GM23338 (cell line): ENCODE measurements at regions not wholly inside any gene's neighbourhood (a gene's known extent, or its start where the extent isn't known, plus 50 kb on each side); places are given as distances from the start of the nearest gene placed in this dataset.

Source experiments
- ATAC-seq: fragments of 200-7000 bp; cut with Tn5 transposase; 3 replicates; pipeline ENCODE4 v1.9.1; 2020
- DNase-seq: peaks from one replicate; pipeline ENCODE4 v3.0.0-alpha.2; 2015; ENCODE audit warnings: low spot score
- H2AFZ ChIP-seq: fragments of 200-600 bp; sonication (generic); 2 replicates; pipeline ENCODE4 v1.8.0; 2016; ENCODE audit warnings: antibody characterized with exemption, mild to moderate bottlenecking, moderate library complexity
- H3F3A ChIP-seq: fragments of 200-600 bp; sonication (generic); replicated peaks from 2 replicates; pipeline ENCODE4 v1.8.0; 2017; ENCODE audit warnings: antibody characterized with exemption, mixed run types, low read depth
- H3K27ac ChIP-seq: fragments of 200-600 bp; sonication (generic); 2 replicates; pipeline ENCODE4 v1.6.1; 2016; ENCODE audit warnings: low read depth
- H3K27me3 ChIP-seq: fragments of 200-600 bp; sonication (generic); 2 replicates; pipeline ENCODE4 v1.8.0; 2016; ENCODE audit warnings: mild to moderate bottlenecking, mixed run types, moderate library complexity; ENCODE audit not compliant: insufficient read depth
- H3K36me3 ChIP-seq: fragments of 200-600 bp; sonication (generic); 2 replicates; pipeline ENCODE4 v1.8.0; 2016; ENCODE audit warnings: mild to moderate bottlenecking; ENCODE audit not compliant: insufficient read depth
- H3K4me1 ChIP-seq: fragments of 200-600 bp; sonication (generic); 2 replicates; pipeline ENCODE4 v1.8.0; 2016; ENCODE audit warnings: mild to moderate bottlenecking, moderate library complexity; ENCODE audit not compliant: insufficient read depth
- H3K4me2 ChIP-seq: fragments of 200-600 bp; sonication (generic); 2 replicates; pipeline ENCODE4 v1.7.1; 2017; ENCODE audit warnings: mixed run types
- H3K4me3 ChIP-seq: fragments of 200-600 bp; sonication (generic); 2 replicates; pipeline ENCODE4 v1.6.1; 2016; ENCODE audit warnings: mixed run types
- H3K79me2 ChIP-seq: fragments of 200-600 bp; sonication (generic); replicated peaks from 2 replicates; pipeline ENCODE4 v1.8.0; 2017; ENCODE audit warnings: mild to moderate bottlenecking; ENCODE audit not compliant: insufficient read depth
- H3K9me2 ChIP-seq: fragments of 200-600 bp; sonication (generic); 2 replicates; pipeline ENCODE4 v1.8.0; 2017; ENCODE audit not compliant: insufficient read depth
- H4K20me1 ChIP-seq: fragments of 200-600 bp; sonication (generic); replicated peaks from 2 replicates; pipeline ENCODE4 v1.8.0; 2017; ENCODE audit warnings: mild to moderate bottlenecking; ENCODE audit not compliant: insufficient read depth
- H3K27ac Mint-ChIP-seq: 2 replicates; pipeline ENCODE4 v1.8.0; 2020; ENCODE audit warnings: inconsistent platforms, mild to moderate bottlenecking, moderate library complexity, mixed read lengths
- H3K27me3 Mint-ChIP-seq: 3 replicates; pipeline ENCODE4 v1.8.0; 2022; ENCODE audit warnings: low read depth, mild to moderate bottlenecking, moderate library complexity, mixed read lengths, inconsistent platforms; ENCODE audit not compliant: insufficient read depth, poor library complexity
- H3K36me3 Mint-ChIP-seq: 3 replicates; pipeline ENCODE4 v1.8.0; 2021; ENCODE audit warnings: low read depth, mild to moderate bottlenecking, inconsistent platforms, moderate library complexity, mixed read lengths
- H3K4me1 Mint-ChIP-seq: 3 replicates; pipeline ENCODE4 v1.8.0; 2020; ENCODE audit warnings: mild to moderate bottlenecking, inconsistent platforms, mixed read lengths
- H3K4me3 Mint-ChIP-seq: 3 replicates; pipeline ENCODE4 v1.8.0; 2021; ENCODE audit warnings: moderate library complexity, mild to moderate bottlenecking, inconsistent platforms, mixed read lengths
- H3K9me3 Mint-ChIP-seq: 3 replicates; pipeline ENCODE4 v1.8.0; 2020; ENCODE audit warnings: moderate library complexity, mild to moderate bottlenecking, inconsistent platforms, mixed read lengths
- CREB1 ChIP-seq: fragments of 250-450 bp; sonication (Bioruptor Pico); IDR thresholded peaks from 2 replicates; pipeline ENCODE4 v1.5.0; 2020; ENCODE audit warnings: low read depth, mild to moderate bottlenecking, moderate library complexity
- EZH2 ChIP-seq: fragments of 200-600 bp; sonication (generic); IDR thresholded peaks from one replicate; pipeline ENCODE4 v1.8.0; 2017; ENCODE audit warnings: antibody characterized with exemption, mild to moderate bottlenecking, low read depth; ENCODE audit not compliant: unreplicated experiment
- EZH2phosphoT487 ChIP-seq: fragments of 200-600 bp; sonication (generic); IDR thresholded peaks from one replicate; pipeline ENCODE4 v1.8.1; 2018; ENCODE audit warnings: antibody characterized with exemption; ENCODE audit not compliant: unreplicated experiment
- NANOG ChIP-seq: IDR thresholded peaks from 2 replicates; pipeline ENCODE4 v1.6.1; 2016; ENCODE audit warnings: antibody characterized with exemption, borderline replicate concordance
- POLR2AphosphoS5 ChIP-seq: IDR thresholded peaks from 2 replicates; pipeline ENCODE4 v1.6.1; 2016; ENCODE audit warnings: antibody characterized with exemption, low read depth
- TF ChIP-seq, protein P1 (sequence below): IDR thresholded peaks from one replicate; pipeline ENCODE4 v1.6.1; 2018; ENCODE audit warnings: antibody characterized with exemption; ENCODE audit not compliant: unreplicated experiment
- TF ChIP-seq, protein P2 (sequence below): fragments of 250-450 bp; sonication (Bioruptor Pico); IDR thresholded peaks from 2 replicates; pipeline ENCODE4 v1.5.0; 2020; ENCODE audit warnings: mild to moderate bottlenecking, moderate library complexity
- TF ChIP-seq, protein P3 (sequence below), 2 experiments: fragments of 200-600 bp in 1 of 2; sonication (generic) in 1 of 2; conservative IDR thresholded peaks; 2 replicates each; pipeline versions ENCODE4 v1.5.1 to v1.6.1; 2016 to 2017; ENCODE audit warnings: antibody characterized with exemption in 2 of 2, low read depth in 2 of 2, mild to moderate bottlenecking in 2 of 2, moderate library complexity in 1 of 2
- TF ChIP-seq, protein P4 (sequence below): IDR thresholded peaks from 2 replicates; pipeline ENCODE4 v1.6.1; 2016; ENCODE audit warnings: antibody characterized with exemption

DNA sequence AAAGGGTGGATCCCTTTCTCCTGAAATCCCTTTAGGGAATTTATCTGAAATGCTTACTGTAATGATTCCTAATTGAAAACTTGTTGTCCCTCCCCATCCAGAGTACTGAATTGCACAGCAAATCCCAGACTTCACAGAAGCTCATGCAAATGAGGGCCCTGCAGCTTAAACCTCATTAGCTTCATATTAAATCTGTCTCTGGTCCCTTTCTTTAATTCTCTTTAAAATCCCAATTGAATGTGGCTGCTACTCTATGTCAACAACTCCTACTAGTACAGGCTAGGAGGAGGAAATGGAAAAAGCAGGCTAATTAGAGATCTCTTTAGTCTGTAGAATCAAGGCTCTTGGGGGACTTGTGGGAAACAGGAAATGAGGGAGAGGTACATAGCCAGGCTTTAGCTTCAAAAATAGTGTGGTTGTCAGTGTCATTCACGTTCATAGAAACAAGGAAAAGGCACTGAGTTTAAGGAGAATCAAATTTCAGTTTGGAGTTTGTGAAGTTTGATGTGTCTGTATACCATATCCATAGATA is 191.3 kb upstream of the PRDM9 start:
- H3K9me3 Mint-ChIP-seq = no peaks in the 10 kb centered on the region
- no peaks in the 10 kb centered on the region for H3K36me3 ChIP-seq
- peaks cover 12% of the 10 kb centered on the region for H3K4me1 Mint-ChIP-seq
- no peaks in the 10 kb centered on the region for H3K27me3 Mint-ChIP-seq
- 0 out of 2 replicates have a peak, but pooled peaks cover 6% of the 10 kb centered on the region for H3K9me2 ChIP-seq
- ATAC-seq (peak; percentile 31; the same call in 2 of the 3 replicates), DNase-seq (peak; percentile 24)
- H3K27me3 ChIP-seq = no peaks in the 10 kb centered on the region
- H3K4me3 ChIP-seq = no peak overlapping the region
- H3K4me3 Mint-ChIP-seq = no peak overlapping the region
- TF ChIP-seq, protein P1, sequence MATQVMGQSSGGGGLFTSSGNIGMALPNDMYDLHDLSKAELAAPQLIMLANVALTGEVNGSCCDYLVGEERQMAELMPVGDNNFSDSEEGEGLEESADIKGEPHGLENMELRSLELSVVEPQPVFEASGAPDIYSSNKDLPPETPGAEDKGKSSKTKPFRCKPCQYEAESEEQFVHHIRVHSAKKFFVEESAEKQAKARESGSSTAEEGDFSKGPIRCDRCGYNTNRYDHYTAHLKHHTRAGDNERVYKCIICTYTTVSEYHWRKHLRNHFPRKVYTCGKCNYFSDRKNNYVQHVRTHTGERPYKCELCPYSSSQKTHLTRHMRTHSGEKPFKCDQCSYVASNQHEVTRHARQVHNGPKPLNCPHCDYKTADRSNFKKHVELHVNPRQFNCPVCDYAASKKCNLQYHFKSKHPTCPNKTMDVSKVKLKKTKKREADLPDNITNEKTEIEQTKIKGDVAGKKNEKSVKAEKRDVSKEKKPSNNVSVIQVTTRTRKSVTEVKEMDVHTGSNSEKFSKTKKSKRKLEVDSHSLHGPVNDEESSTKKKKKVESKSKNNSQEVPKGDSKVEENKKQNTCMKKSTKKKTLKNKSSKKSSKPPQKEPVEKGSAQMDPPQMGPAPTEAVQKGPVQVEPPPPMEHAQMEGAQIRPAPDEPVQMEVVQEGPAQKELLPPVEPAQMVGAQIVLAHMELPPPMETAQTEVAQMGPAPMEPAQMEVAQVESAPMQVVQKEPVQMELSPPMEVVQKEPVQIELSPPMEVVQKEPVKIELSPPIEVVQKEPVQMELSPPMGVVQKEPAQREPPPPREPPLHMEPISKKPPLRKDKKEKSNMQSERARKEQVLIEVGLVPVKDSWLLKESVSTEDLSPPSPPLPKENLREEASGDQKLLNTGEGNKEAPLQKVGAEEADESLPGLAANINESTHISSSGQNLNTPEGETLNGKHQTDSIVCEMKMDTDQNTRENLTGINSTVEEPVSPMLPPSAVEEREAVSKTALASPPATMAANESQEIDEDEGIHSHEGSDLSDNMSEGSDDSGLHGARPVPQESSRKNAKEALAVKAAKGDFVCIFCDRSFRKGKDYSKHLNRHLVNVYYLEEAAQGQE = no peak
- no peak for TF ChIP-seq NANOG
- H3K27ac Mint-ChIP-seq = peak overlapping the region; percentile 33
- no peaks in the 10 kb centered on the region for H3F3A ChIP-seq
- no peaks in the 10 kb centered on the region for H4K20me1 ChIP-seq
- H3K79me2 ChIP-seq = no peaks in the 10 kb centered on the region
- peak overlapping the region; percentile 70 for H2AFZ ChIP-seq
- peak overlapping the region; percentile 21; the same call in 1 of the 2 replicates for H3K4me2 ChIP-seq
- H3K36me3 Mint-ChIP-seq = no peaks in the 10 kb centered on the region
- peaks cover 9% of the 10 kb centered on the region for H3K4me1 ChIP-seq
- peak overlapping the region; percentile 79 for H3K27ac ChIP-seq

DNA sequence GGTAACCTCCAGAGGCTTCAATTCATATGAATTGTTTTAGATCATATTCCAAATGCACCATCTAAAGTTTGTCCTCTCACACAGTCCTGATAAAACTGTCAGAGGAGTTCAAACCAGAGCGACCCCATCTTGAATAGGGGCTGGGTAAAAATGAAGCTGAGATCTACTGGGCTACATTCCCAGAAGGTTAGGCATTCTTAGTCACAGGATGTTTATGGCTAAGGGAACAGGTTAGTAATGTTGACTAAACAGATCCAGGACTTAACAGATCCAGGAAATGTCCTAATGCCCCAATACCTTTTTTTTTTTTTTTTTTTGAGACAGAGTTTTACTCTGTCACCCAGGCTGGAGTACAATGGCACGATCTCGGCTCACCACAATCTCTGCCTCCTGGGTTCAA is 192.6 kb upstream of the PRDM9 start:
- no peak overlapping the region for H3K27ac ChIP-seq
- Mint-ChIP-seq H3K27ac (no peak overlapping the region), H3K9me3 (no peaks in the 10 kb centered on the region), H3K4me3 (no peak overlapping the region), H3K27me3 (no peaks in the 10 kb centered on the region), H3K36me3 (no peaks in the 10 kb centered on the region), H3K4me1 (peaks cover 12% of the 10 kb centered on the region)
- H3K4me3 ChIP-seq = no peak overlapping the region
- H3K4me1 ChIP-seq = peaks cover 9% of the 10 kb centered on the region
- DNase-seq (no peak), ATAC-seq (no peak)
- H3K4me2 ChIP-seq = no peak overlapping the region
- H2AFZ ChIP-seq = no peak overlapping the region
- H4K20me1 ChIP-seq = no peaks in the 10 kb centered on the region
- no peaks in the 10 kb centered on the region for H3F3A ChIP-seq
- no peaks in the 10 kb centered on the region for H3K36me3 ChIP-seq
- H3K79me2 ChIP-seq = no peaks in the 10 kb centered on the region
- no peaks in the 10 kb centered on the region for H3K27me3 ChIP-seq
- H3K9me2 ChIP-seq = 0 out of 2 replicates have a peak, but pooled peaks cover 6% of the 10 kb centered on the region
- no peak for TF ChIP-seq CREB1 (CRISPR knock-in tag)
- TF ChIP-seq, protein P2, sequence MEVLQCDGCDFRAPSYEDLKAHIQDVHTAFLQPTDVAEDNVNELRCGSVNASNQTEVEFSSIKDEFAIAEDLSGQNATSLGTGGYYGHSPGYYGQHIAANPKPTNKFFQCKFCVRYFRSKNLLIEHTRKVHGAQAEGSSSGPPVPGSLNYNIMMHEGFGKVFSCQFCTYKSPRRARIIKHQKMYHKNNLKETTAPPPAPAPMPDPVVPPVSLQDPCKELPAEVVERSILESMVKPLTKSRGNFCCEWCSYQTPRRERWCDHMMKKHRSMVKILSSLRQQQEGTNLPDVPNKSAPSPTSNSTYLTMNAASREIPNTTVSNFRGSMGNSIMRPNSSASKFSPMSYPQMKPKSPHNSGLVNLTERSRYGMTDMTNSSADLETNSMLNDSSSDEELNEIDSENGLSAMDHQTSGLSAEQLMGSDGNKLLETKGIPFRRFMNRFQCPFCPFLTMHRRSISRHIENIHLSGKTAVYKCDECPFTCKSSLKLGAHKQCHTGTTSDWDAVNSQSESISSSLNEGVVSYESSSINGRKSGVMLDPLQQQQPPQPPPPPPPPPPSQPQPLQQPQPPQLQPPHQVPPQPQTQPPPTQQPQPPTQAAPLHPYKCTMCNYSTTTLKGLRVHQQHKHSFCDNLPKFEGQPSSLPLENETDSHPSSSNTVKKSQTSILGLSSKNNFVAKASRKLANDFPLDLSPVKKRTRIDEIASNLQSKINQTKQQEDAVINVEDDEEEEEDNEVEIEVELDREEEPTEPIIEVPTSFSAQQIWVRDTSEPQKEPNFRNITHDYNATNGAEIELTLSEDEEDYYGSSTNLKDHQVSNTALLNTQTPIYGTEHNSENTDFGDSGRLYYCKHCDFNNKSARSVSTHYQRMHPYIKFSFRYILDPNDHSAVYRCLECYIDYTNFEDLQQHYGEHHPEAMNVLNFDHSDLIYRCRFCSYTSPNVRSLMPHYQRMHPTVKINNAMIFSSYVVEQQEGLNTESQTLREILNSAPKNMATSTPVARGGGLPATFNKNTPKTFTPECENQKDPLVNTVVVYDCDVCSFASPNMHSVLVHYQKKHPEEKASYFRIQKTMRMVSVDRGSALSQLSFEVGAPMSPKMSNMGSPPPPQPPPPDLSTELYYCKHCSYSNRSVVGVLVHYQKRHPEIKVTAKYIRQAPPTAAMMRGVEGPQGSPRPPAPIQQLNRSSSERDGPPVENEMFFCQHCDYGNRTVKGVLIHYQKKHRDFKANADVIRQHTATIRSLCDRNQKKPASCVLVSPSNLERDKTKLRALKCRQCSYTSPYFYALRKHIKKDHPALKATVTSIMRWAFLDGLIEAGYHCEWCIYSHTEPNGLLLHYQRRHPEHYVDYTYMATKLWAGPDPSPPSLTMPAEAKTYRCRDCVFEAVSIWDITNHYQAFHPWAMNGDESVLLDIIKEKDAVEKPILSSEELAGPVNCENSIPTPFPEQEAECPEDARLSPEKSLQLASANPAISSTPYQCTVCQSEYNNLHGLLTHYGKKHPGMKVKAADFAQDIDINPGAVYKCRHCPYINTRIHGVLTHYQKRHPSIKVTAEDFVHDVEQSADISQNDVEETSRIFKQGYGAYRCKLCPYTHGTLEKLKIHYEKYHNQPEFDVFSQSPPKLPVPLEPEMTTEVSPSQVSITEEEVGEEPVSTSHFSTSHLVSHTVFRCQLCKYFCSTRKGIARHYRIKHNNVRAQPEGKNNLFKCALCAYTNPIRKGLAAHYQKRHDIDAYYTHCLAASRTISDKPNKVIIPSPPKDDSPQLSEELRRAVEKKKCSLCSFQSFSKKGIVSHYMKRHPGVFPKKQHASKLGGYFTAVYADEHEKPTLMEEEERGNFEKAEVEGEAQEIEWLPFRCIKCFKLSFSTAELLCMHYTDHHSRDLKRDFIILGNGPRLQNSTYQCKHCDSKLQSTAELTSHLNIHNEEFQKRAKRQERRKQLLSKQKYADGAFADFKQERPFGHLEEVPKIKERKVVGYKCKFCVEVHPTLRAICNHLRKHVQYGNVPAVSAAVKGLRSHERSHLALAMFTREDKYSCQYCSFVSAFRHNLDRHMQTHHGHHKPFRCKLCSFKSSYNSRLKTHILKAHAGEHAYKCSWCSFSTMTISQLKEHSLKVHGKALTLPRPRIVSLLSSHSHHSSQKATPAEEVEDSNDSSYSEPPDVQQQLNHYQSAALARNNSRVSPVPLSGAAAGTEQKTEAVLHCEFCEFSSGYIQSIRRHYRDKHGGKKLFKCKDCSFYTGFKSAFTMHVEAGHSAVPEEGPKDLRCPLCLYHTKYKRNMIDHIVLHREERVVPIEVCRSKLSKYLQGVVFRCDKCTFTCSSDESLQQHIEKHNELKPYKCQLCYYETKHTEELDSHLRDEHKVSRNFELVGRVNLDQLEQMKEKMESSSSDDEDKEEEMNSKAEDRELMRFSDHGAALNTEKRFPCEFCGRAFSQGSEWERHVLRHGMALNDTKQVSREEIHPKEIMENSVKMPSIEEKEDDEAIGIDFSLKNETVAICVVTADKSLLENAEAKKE (CRISPR knock-in tag) = no peak
- TF ChIP-seq POLR2AphosphoS5 = no peak
- TF ChIP-seq, protein P3, sequence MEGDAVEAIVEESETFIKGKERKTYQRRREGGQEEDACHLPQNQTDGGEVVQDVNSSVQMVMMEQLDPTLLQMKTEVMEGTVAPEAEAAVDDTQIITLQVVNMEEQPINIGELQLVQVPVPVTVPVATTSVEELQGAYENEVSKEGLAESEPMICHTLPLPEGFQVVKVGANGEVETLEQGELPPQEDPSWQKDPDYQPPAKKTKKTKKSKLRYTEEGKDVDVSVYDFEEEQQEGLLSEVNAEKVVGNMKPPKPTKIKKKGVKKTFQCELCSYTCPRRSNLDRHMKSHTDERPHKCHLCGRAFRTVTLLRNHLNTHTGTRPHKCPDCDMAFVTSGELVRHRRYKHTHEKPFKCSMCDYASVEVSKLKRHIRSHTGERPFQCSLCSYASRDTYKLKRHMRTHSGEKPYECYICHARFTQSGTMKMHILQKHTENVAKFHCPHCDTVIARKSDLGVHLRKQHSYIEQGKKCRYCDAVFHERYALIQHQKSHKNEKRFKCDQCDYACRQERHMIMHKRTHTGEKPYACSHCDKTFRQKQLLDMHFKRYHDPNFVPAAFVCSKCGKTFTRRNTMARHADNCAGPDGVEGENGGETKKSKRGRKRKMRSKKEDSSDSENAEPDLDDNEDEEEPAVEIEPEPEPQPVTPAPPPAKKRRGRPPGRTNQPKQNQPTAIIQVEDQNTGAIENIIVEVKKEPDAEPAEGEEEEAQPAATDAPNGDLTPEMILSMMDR (conservative IDR thresholded peaks at IDR 0.05; ENCODE audit: low read depth in 2 of 2) = no peak
- TF ChIP-seq EZH2 = no peak
- no peak for TF ChIP-seq EZH2phosphoT487
- TF ChIP-seq, protein P4, sequence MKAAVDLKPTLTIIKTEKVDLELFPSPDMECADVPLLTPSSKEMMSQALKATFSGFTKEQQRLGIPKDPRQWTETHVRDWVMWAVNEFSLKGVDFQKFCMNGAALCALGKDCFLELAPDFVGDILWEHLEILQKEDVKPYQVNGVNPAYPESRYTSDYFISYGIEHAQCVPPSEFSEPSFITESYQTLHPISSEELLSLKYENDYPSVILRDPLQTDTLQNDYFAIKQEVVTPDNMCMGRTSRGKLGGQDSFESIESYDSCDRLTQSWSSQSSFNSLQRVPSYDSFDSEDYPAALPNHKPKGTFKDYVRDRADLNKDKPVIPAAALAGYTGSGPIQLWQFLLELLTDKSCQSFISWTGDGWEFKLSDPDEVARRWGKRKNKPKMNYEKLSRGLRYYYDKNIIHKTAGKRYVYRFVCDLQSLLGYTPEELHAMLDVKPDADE = no peak
